NCI-H510A treated with DMSO at 0.1 percent for 48 hours (cell line): ENCODE measurements at regions not wholly inside any gene's neighbourhood (a gene's known extent, or its start where the extent isn't known, plus 50 kb on each side); places are given as distances from the start of the nearest gene placed in this dataset.
"Not testable (repeated sequence)": the region's sequence is repeated elsewhere in the genome, so short reads cannot be mapped to it uniquely, and the experiment has no call there.

ENCODE experiments used
- DNase-seq: peaks from one replicate; lab custom pipeline; 2025; lab: John Stamatoyannopoulos, UW

DNA sequence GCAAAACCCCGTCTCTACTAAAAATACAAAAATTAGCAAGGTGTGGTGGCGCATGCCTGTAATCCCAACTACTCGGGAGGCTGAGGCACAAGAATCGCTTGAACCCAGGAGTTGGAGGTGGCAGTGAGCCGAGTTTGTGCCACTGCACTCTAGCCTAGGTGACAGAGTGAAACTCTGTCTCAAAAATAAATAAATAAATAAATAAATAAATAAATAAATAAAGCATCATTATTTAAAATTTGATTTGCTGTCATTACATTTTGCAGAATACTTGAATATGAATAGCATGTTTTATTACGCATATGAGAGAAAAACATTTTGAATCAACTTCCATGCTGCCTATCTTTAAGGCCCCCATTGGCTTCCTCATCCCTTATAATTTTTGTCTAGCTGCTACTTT lies 53.4 kb upstream of the MED14 start:
- not testable (repeated sequence) for DNase-seq

DNA sequence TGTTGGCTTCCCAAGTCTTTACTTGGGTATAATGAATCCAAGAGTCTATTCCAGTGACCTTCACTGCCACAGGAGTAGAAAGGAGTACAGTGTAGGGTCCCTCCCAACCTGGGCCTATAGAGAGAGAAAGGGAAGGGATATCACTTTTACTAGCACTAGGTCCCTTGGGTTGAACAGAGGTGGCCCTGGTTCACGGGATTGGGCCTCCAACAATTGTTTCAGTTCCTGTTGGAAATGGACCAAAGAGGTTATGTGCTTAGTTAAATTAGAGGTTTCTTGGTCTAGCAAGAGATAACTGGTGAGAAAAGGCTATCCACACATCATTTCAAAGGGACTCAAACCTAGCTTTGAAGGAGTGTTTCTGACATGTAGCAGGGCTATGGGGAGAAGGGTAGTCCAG lies 57.1 kb upstream of the MED14 start:
- DNase-seq = no peak

DNA sequence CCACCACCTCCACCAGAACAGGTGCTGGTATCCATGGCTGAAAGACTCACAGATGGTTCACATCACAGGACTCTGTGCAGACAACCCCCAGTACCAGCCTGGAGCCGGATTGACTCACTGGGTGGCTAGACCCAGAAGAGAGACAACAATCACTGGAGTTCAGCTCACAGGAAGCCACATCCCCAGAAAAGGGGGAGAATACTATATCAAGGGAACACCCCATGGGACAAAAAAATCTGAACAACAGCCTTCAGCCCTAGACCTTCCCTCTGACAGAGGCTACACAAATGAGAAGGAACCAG lies 59.4 kb upstream of the MED14 start:
- DNase-seq = not testable (repeated sequence)

DNA sequence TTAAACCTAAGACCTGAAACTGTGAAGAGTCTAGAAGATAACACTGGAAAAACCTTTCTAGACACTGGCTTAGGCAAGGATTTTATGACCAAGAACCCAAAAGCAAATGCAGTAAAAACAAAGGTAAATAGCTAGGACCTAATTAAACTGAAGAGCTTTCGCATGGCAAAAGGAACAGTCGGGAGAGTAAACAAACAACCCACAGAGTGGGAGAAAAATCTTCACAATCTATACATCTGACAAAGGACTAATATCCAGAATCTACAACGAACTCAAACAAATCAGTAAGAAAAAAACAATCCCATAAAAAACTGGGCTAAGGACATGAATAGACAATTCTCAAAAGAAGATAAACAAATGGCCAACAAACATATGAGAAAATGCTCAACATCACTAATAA lies 64.4 kb upstream of the MED14 start:
- not testable (repeated sequence) for DNase-seq

DNA sequence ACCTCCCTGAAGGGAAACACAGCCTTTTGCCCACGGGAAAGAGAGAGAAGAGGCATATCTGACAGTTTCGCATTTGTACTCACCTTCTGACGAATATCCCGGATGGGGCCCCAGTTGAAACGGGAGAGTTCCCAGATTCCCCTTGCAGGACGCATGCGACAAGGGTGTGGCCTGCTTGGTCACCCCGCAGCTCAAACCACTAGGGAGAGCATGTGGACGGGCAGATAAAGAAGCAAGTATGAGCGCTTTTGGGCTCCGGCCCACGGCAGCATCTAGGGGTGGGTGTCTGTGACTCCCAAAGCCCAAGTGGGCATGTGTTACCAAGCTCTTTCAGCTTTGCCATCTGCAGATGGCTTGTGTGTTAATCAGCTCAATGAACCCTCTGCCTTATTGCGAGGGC lies 70.1 kb upstream of the MED14 start:
- DNase-seq = no peak

DNA sequence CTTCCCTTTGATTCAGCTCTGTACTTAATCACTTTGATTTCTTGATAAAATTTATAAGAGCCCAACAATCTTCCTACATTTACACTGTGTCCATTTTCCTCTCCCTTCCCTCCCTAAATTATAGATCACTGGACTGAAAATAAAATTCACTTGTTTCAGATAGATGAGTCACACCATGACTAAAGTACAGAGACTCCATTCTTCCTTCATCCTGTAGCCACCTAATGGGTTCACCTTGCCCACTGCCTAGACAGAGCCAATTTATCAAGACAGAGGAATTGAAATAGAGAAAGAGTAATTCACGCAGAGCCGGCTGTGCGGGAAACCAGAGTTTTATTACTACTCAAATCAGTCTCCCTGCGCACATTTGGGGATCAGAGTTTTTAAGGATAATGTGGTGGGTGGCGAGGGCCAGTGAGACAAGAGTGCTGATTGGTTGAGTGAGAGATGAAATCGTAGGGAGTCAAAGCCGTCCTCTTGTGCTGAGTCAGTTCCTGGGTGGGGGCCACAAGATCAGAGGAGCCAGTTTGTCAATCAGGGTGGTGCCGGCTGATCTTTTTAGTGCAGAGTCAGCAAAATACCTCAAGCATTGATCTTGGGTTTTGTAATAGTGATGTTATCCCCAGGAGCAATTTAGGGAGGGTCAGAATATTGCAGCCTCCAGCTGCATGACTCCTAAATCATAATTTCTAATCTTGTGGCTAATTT lies 71.3 kb upstream of the MED14 start:
- no peak for DNase-seq

DNA sequence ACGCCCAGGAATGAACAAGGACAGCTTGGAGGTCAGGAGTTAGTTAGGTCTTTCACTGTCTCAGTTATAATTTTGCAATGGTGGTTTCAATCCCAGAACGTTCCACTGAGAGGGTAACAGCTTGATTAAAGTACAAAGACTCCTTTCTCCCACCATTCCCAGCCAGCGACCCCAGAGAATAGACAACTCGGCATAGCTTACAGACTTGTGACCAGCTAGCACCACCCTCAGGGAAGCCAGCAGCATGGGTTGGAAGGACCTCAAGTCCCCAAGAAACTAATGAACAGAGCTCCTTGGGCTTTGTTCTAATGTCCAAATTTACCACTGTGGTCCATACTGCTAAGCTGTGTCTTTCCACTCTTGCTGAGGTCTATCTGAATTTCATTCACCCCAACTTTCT lies 72.0 kb upstream of the MED14 start:
- no peak for DNase-seq

DNA sequence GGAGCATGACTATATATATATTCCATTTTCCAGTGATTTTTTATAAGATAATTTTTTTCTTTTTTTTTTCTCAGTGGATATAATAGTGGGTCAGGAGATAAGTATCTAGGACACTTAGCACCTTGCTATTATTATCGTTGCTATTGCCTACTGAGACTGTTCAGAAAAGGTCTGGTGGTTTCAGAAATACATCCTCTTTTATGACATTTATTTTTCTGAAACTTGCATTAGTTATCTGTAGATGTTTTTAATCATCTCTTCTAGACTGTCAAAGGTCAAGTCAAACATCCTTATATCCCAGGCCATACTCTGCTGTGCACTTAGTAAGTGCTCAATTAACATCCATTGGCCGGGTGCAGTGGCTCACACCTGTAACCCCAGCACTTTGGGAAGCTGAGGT lies 72.9 kb upstream of the MED14 start:
- no peak for DNase-seq

DNA sequence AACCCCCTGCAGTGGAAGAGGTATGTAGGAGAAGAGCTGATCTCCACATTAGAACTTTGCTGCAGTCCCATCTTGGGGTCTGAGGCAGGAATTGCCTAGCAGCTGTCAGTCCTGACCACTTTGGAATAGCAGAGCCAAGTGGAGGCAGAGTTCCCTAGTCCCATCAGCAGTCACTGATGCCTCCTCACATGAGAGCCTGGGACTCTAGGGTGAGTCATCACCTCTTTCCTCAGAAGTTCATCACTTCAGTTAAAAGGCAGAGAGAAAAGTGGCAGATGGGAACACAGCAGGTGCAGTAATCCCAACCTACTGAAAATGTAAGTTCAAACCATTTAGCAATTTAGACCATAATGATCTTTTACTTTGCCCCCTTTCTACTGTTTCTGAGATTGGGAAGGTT lies 73.9 kb upstream of the MED14 start:
- peak; percentile 2 for DNase-seq

DNA sequence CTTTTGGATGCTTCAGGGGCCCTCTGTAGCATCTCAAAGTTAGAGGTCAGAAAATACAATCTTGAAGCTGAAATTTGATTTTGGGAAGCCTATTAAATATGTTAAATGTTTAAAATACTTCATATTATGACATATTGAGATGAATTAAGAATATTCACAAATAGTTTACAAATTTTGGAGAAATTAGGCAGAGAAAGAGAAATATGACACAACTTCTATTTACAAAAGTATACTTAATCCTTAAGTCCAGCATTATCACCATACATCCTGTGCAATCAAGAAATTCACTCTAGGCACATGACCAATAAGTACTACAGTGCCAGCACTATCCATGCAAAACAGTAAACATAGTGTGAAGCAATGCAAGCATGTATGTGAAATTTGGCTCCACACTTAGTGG lies 79.7 kb upstream of the MED14 start:
- DNase-seq = not testable (repeated sequence)

DNA sequence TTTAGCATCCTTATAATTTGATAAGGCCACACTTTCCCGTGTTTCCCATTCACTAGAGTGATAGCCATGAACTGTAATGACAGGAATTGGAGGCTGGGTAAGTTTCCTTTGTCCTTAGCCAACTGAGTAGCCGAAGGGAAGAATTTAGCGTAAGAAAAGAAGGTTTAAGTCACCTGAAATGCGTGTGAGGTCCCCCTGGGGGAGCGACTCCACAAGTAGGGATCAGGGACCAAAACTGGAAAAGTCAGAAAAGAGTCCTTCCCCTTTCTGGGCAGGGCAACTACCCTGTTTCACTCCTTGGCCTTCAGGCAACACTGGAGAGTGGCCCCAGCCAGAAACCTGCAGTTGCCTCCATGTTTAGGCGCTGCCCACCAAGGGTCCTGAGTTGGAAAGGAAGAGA lies 81.6 kb upstream of the MED14 start:
- no peak for DNase-seq

DNA sequence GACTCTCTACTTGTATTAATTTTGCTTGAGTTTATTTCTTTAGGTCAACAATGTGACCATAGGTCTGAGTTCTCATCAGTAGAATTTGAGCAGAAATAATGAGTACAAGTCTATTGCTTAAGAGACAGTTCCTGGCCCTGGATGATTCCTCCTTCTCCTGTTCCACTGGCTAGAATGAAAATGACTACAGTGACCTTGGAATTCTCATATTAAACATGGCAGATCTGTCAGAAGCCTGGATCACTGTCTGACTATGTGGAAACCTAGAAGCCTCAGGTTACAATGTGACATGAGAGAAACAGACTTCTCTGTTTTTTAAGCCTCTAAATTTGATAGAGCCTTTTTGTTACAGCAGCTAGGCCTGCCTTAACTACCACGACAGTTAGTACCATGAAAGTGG lies 82.9 kb upstream of the MED14 start:
- DNase-seq = no peak

DNA sequence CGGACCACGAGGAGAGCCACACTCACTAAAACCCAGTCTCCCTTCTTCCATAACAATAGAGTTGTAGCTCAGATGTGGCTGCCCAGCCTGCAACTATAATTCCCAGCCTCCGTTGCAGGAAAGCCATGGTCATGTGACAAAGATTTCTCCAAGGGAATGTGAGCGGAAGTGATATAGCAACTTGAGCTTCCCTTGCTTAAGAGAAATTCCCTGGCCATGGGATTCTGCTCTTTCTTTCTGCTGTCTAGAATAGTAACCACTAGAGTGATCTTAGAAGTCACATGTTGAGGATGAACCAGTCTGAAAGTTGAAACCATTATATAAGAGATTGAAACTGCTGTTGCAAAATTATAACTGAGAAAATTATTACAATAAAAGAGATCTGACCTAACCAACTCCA lies 86.4 kb upstream of the MED14 start:
- DNase-seq = no peak

DNA sequence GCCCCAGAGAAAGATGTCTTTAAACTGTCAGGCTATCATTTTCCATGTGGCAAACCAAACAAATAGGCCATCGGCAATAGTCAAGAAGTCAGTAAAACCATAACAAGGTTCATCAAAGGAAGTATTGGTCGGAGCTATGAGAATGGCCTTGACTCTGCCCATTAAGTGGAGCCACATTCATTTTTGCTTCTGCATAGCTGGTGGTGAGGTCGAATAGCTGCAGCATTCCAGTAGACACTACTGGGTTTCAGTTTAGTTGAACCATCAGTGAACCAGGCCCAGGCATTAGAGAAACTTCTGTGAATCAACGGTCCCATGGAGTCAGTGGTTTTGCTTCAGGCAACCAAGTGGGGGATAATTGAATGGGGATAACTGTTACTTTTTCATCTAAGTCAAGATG lies 92.0 kb upstream of the MED14 start:
- no peak for DNase-seq

DNA sequence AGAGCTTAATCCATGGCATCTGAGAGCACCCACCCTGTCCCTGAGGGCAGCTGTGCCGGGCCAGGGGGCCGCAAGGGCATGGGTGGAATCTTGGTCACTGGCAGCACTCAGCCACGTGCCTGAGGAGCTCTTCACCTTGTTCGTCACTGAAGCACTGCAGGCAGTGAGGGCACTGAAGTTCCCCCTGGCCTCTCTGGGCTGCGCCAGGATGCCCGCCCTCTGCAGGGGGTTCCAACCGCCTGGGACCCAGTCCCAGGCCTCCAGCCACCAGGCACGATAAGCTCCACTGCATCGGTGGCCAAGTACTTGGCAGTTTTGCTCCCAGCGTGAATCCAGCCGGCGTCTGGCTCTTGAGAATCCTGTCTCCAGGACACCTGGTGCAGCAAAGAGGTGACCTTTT lies 96.4 kb upstream of the MED14 start:
- no peak for DNase-seq

DNA sequence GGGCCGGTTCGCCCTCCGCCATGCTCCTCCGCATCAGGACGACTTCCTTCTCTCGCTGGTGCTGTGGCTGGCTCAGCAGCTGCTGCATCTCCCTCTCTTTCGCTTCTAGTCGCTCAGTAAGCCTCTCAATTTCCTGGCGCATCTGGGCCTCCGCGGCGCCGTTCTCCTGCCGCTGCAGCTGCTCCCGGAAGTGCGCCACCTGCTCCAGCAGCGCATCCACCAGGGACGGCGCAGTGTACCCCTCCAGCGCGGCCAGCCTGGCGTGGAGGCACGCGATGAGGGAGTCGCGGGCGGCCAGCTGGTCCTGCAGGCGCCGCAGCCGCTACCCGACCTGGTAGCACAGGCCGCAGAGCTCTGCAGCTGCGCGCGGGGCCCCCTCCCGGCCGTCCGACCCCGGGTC lies 97.4 kb upstream of the MED14 start:
- DNase-seq = no peak

DNA sequence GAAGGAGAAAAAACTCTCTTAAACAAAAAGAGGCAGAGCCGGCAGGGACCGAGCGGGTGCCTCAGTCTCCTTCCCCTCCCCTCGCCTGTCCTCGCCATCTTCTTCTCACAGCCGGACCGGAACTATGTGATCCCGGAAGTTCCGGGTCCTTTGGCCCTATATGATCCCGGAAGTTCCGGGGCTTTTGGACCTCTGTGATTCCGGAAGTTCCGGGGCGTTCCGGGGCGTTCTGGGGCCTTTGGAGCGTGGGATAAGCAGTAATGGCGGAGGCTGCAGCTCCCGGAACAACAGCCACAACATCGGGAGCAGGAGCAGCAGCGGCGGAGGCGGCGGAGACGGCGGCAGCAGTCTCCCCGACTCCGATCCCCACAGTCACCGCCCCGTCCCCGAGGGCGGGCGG lies 98.9 kb upstream of the MED14 start:
- no peak for DNase-seq

DNA sequence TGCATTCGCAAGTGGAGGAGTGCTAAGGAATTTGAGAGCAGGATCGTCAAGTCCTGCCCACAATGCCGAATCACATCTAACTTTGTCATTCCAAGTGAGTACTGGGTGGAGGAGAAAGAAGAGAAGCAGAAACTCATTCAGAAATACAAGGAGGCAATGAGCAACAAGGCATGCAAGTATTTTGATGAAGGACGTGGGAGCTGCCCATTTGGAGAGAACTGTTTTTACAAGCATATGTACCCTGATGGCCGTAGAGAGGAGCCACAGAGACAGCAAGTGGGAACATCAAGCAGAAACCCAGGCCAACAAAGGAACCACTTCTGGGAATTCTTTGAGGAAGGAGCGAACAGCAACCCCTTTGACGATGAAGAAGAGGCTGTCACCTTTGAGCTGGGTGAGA lies 100.2 kb upstream of the MED14 start:
- DNase-seq = no peak

DNA sequence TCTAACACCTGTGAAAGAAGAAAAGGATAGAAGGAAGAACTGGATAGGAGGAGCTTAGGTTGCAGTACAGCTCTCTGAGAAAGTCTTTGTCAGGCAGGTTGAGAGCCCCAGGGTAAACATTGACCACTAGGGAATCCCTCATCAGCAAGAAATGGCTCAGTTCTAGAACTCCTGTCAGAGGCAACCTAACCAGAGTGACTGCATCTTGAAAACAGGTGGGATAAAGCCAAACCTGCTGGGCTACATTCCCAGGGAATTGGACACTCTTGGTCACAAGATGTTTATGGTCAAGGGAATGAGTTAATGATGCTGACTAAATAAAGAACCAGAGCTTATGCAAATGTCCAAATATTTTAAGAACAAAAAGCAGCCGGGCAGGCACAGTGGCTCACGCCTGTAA lies 108.3 kb upstream of the MED14 start:
- DNase-seq = no peak

DNA sequence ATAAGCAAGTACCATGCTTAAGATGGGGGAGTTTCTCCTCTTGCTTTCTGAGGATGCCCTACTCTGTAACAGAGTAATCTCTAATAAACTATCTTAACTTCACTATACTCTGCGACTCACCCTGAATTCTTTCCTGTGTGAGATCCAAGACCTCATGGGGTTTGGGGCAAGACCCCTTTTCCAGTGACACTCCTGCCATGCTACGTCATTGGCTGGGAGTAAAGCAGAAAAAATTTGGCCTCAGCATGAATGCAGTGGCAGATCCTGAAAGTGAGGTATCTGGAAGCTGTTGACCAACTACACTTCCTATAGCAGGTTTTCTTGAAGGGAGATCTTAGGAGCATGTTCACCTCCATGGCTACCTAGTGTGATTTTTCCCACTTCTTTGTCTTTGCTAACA lies 109.1 kb upstream of the MED14 start:
- DNase-seq = no peak

DNA sequence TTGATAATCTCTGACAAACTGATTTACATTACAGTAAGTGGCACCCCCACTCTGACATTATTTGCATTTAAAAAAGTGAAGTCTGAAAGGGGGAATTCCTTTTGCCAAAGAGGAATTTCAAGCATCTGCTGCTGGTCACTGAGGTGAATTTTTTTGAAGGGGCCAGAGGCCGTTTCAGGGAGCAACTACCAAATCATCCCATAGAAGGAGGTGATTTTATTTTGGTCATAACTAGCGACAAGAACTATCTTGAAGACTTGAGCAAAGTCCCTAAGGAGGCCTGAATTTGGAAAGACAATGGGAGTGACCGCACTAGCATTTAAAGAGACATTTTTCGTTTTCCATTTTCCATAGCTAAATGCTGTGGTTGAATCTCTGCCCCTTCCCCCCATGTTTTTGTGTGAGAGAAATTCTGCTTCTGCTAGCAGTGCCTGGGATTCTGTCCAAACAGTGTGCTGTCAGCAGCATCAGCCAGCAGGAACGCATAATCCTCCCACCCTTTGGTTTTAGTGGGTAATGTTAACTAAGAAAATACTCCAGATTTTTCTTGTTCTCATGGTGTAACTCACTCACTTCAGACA lies 110.1 kb upstream of the MED14 start:
- no peak for DNase-seq

DNA sequence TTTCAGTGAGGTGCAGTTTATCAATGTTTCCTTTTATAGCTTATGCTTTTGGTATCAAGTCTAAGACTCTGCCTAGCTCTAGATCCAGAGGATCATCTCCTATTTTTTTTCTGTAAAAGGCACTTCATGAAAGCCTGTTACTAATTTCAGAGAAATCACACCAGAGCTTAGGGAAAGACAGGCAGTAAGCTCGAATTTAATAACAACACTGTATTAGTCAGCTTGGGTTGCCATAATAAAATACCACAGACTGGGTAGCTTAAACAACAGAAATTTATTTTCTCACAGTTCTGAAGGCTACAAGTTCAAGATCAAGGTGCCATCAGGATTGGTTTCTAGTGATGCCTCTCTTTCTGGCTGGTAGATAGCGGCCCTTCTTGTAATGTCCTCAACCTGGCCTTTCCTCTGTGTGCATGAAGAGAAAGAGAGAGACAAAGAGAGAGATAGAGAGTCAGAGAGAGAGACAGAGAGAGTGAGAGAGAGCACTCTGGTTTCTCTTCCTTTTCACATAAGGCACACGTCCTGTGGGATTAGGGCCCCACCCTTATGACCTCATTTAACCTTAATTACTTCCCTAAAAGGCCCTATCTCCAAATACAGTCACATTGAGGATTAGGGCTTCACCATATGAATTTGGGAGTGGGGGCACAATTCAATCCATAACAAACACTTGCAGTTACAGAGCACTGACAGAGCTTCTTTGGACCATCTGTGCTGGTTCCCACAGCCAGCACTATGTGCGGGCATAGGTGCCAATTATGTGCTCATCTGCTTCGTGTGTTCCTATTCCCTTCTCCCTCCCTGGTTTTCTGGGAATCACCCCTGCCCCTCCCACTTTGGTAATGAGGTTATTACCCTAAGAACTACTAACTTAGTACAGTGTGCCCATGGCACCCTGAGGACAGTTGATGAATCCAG lies 114.8 kb upstream of the MED14 start:
- DNase-seq = no peak

DNA sequence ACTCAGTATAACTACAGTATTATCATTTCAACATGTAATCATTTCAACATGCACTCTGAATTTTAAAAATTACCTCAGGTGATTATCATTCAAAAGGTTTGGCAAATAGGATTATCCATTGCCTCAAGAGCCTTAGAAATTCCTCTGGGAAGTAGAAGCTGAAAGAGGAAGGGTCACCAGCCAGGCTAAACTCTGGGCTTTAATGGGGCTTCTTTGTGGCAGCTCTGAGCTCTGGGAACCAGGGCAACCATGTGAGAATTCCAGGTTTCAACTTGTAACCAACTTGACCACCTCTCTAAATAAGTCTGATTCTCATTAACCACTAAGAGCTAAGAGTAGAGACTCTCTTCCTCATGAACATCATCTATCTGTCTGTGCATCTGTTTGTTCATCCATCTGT lies 117.2 kb upstream of the MED14 start:
- no peak for DNase-seq
